ENCODE measurements at regions not wholly inside any gene's neighbourhood (a gene's known extent, or its start where the extent isn't known, plus 50 kb on each side); places are given as distances from the start of the nearest gene placed in this dataset.

GRCh38 chr12:18207266-18207665 lies 54.1 kb upstream of the PIK3C2G start:
- no peak for DNase-seq

- no peak for DNase-seq
These were observed 55.1 kb upstream of the PIK3C2G start for GRCh38 chr12:18206198-18206597.

- DNase-seq: no peak
These were observed 57.3 kb upstream of the PIK3C2G start for GRCh38 chr12:18204053-18204452.

- no peak for DNase-seq
These were observed 69.2 kb upstream of the PIK3C2G start for GRCh38 chr12:18192119-18192518.

- no peak for DNase-seq
These were observed 78.2 kb upstream of the PIK3C2G start for GRCh38 chr12:18183141-18183540.

- DNase-seq: peak; percentile 63
These were observed 81.6 kb upstream of the RERGL start for GRCh38 chr12:18171571-18171970.

- DNase-seq: no peak
These were observed 78.0 kb upstream of the RERGL start for GRCh38 chr12:18168016-18168415.

GRCh38 chr12:18165889-18166288 lies 75.9 kb upstream of the RERGL start:
- no peak for DNase-seq

- DNase-seq: peak; percentile 35
These were observed 75.5 kb upstream of the RERGL start for GRCh38 chr12:18165422-18165871.

- no peak for DNase-seq
These were observed 70.9 kb upstream of the RERGL start for GRCh38 chr12:18160901-18161300.

GRCh38 chr12:18158774-18159557 lies 69.0 kb upstream of the RERGL start:
- DNase-seq: peak; percentile 41

- no peak for DNase-seq
These were observed 63.8 kb upstream of the RERGL start for GRCh38 chr12:18153826-18154225.

- no peak for DNase-seq
These were observed 61.0 kb upstream of the RERGL start for GRCh38 chr12:18151036-18151435.

GRCh38 chr12:18148961-18149360 lies 59.0 kb upstream of the RERGL start:
- DNase-seq: peak; percentile 5

GRCh38 chr12:18146363-18146762 lies 56.4 kb upstream of the RERGL start:
- no peak for DNase-seq

GRCh38 chr12:18145924-18146323 lies 55.9 kb upstream of the RERGL start:
- no peak for DNase-seq

GRCh38 chr12:18141048-18141982 lies 51.3 kb upstream of the RERGL start:
- peak; percentile 55 for DNase-seq

- peak; percentile 43 for DNase-seq
These were observed 50.1 kb upstream of the RERGL start for GRCh38 chr12:18139989-18140596.

Data from fibroblast of skin of right quadriceps (primary cell).